ENCODE measurements at regions not wholly inside any gene's neighbourhood (a gene's known extent, or its start where the extent isn't known, plus 50 kb on each side); places are given as distances from the start of the nearest gene placed in this dataset.

GRCh38 chr6:132977413-132977812 is 163.0 kb downstream of the RPS12 start:
- no peak for DNase-seq

- DNase-seq = no peak
These were observed 164.3 kb downstream of the RPS12 start for GRCh38 chr6:132978685-132979084.

- no peak for DNase-seq
These were observed 179.4 kb downstream of the RPS12 start for GRCh38 chr6:132993738-132994137.

DNA sequence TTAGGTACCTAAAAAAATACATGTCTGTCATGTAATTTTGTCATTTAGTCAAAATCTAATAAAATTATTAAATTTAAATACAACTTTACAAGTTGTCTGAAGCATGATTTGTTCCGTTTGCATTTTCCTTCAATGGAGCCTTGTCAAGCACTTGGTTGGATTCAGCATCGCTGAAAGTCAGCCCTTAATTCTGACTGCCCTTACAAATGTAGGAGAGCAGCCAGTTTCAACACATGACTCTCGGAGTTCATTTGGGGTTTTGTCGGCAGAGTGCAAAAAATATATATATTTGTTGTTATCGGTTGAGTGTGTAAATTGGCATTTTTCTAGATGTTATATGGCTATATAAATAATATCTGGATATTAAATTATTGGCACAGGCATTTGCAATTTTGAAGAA is 180.6 kb downstream of the RPS12 start:
- no peak for DNase-seq

GRCh38 chr6:132995432-132995831 is 181.1 kb downstream of the RPS12 start:
- no peak for DNase-seq

GRCh38 chr6:132998418-132998817 is 184.0 kb downstream of the RPS12 start:
- no peak for DNase-seq

DNA sequence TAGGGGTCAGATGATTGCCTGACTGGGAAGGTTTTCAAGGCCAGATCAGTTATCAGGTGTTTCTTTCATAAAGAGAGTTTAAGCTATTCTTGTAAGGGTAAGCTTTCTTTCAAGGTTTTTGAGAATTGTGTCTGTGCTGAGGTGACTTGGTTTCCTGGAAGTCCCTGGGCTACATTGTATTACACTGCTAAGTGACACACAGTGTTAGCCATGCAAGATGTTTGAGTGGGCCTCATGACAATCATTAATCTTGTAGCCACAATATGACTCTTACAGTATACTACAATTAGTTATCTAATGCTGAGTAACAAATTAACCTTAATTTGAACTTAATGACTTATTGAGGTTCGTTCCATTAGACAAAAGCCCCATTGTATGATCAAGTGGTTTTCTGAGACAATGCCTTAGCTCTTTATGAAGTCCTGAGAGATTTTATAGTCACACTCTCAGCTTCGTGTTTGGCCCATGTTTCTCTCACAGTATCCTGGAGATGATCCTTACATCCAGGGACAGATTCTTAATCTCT is 186.7 kb downstream of the RPS12 start:
- DNase-seq = no peak

- DNase-seq = no peak
These were observed 190.0 kb downstream of the RPS12 start for GRCh38 chr6:133004304-133004884.

DNA sequence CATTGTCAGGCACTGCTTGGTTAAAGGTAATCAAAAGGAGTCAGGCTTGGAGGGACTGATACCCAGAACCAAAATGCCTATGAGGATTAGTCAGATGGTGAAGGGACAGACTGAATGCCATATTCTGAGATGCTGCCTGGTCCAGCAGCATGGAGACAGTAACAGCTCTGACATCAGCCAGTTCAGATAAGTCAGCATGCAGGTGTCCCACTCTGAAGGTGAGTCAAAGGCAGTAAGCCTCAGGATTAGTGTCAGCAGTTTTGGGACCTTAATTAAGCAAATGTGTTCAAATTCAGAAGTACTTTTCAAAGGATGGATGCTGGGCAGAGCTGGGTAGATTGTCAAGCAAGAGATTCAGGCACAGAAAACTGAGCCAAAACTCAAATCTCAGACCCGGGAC is 198.4 kb downstream of the RPS12 start:
- DNase-seq = no peak

DNA sequence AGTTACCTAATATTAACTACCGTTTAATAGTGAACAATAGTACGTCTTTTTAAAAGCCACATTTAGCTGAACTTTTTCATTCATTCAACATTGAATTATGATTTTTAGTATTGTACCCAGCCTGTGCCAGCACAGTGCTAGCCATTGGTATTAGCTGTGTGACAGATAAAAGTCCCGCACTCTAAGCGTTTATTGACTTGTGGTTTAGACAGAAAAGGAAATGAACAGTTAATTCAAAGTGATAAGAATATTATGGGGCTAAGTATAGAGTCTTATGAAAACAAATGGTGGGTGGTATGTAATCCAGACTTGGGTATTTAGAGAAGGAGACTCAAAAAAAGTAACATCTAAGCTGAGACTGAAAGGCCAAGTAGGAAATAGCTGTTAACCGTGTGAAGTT is 202.3 kb downstream of the RPS12 start:
- DNase-seq = no peak

DNA sequence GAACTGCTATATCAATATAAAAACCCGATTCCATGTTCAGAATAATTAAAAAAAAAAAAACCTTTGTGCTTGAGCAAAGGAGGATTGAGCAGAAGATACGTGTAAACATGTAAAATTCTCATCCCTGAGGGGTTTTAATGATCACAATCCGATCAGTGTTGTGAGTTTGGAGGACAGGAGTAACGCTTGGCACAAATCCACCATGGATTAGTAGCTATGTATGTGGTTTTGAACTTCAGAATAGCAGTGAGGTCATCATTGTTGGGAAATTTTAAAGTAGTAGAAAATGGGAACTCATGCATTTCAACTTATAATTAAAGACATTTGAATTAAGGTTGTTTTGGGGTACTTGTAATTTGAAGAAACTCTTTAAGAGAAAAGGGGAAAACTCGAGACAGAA is 203.2 kb downstream of the RPS12 start:
- DNase-seq = no peak

GRCh38 chr6:133026705-133027104 is 212.3 kb downstream of the RPS12 start:
- DNase-seq = no peak

DNA sequence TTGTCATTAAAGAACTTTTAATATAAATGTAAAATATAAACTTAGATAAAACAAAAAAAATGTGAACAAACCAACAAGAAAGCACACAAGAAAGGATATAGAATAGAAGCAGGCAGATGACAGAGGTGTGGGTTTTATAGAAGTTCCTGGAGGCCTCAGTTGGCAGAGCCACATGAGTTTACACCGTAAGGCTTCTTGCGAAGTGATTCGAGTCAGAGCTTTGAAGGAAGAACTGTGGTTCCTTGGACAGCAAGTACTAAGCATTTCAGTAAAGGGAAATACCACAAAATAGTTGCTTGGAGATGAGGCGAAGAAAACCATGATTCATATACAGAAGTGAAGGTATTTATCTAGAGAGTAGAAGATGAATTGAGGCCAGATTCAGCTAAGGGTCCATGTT is 207.9 kb upstream of the EYA4 start:
- no peak for DNase-seq

DNA sequence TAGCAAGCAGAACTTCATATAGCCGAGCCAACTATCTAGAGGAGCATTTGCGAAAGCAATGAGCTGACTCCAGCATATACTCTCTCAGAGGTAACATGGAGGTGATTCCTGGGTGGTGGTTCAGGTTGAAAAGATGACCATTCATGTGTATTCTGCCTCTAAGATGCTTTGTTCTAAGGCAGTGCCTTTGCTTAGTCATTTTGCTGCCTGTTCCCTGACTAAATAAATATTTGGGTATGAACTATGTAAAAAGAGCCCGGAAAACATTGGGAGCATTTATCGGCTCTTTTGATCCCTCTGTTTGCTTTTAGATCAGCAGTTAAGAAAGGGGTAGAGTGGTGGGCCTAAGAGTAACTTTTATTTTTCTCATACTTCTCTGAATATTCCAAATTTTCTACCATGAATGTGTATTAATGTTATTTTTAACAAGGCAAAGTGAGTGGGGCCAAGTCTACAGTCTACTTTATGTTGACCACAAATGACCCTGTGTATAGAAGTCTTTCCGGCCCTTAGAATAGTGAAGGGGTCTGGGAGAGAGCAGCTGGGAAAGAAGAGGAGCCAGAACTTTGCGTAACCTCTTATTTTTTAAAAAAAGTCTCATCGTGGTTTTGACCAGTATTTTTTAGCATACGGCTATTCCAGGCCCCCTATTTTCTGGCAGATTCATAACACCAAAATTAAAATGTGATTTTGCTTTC is 206.5 kb upstream of the EYA4 start:
- no peak for DNase-seq

GRCh38 chr6:133040094-133040802 is 200.9 kb upstream of the EYA4 start:
- no peak for DNase-seq

DNA sequence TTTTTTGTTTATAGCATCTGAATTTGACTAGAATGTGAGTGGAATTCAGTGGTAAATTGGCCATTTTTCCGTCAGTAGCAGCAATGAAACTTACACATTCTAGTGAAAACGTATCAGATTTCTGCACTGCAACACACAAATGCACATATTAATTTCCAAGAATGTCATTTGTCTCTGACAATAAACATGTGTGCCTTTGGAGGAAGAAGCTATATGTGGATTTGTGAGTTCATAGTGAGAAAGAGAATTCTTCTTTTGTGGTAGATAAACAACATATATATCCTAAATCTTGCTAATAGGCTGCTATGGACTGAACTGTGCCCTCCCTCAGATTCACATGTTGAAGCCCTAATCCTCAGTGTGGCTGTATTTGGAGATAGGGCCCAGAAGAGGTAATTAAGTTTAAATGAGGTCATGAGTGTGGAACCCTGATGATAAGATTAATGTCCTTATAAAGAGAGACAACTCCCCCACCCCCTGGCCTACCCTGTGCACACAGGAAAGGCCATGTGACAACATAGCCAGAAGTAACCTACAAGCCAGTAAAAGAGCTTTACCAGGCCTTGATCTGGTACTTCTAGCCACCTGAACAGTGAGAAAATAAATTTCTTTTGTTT is 200.2 kb upstream of the EYA4 start:
- DNase-seq = no peak

GRCh38 chr6:133042550-133043120 is 198.5 kb upstream of the EYA4 start:
- DNase-seq = no peak

GRCh38 chr6:133046576-133046975 is 194.6 kb upstream of the EYA4 start:
- DNase-seq = no peak

GRCh38 chr6:133047065-133047665 is 194.0 kb upstream of the EYA4 start:
- DNase-seq = no peak

DNA sequence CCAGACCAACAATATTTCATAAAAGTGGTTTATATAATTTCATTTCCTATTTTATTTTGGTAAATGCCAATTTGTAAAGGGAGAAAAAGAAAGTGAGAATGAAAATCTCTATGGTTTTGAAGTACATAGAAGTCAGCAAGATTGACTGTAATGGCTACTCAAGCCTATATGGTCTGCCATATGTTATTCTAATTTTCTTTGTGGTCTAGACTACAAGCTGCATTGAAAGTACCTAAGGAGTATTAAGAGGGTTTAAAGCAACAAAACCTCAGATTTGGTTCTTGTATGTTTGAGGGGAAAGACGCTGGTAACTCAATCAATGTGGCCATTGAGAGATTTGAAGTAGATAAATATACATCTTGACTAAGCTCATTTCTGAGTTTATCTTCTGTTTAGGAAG is 193.5 kb upstream of the EYA4 start:
- no peak for DNase-seq

DNA sequence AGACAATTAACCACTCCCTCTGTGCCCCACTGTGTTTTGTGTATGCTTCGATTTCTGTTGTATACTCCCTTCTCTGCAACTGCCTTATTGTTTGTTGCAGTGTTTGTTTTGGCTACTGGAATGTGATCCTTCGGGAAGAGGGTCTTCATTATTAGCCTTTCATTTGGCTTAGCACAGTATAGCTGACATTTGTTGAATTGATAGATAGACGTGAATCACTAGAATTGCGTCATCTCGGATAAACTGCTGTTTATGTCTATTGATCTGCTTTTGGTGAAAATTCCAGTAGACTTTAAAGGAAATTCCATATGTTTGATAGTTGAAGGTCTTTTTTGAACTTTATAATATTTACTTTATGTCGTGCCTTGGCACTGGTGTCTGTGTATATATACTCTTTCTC is 189.9 kb upstream of the EYA4 start:
- DNase-seq = no peak

- no peak for DNase-seq
These were observed 188.7 kb upstream of the EYA4 start for GRCh38 chr6:133052465-133052864.

- DNase-seq = no peak
These were observed 185.7 kb upstream of the EYA4 start for GRCh38 chr6:133055441-133055966.
